Neural cell (in vitro differentiated cells): ENCODE measurements at regions not wholly inside any gene's neighbourhood (a gene's known extent, or its start where the extent isn't known, plus 50 kb on each side); places are given as distances from the start of the nearest gene placed in this dataset.

Experiments used
- H2AFZ ChIP-seq: fragments of 200-600, 300-800 bp; sonication (generic), shearing (Covaris generic); 2 replicates; pipeline ENCODE4 v1.6.0; 2014; ENCODE audit warnings: low read depth, mild to moderate bottlenecking, antibody characterized with exemption, low read length, moderate library complexity
- H3F3A ChIP-seq: fragments of 200-600 bp; shearing (Covaris generic); 2 replicates; pipeline ENCODE4 v1.6.1; 2016; ENCODE audit warnings: mild to moderate bottlenecking, moderate library complexity, mixed read lengths, antibody characterized with exemption, low read length; ENCODE audit not compliant: insufficient read depth, poor library complexity, severe bottlenecking
- H3K27ac ChIP-seq: fragments of 200-600, 300-800 bp; sonication (generic), shearing (Covaris generic); 2 replicates; pipeline ENCODE4 v1.5.1; 2014; ENCODE audit warnings: mild to moderate bottlenecking, low read length, moderate library complexity
- H3K27me3 ChIP-seq: fragments of 300-800, 200-600 bp; sonication (generic), shearing (Covaris generic); 2 replicates; pipeline ENCODE4 v1.6.0; 2014; ENCODE audit warnings: mild to moderate bottlenecking, low read depth, low read length, moderate library complexity; ENCODE audit not compliant: insufficient read depth
- H3K36me3 ChIP-seq: fragments of 300-800, 200-600 bp; sonication (generic), shearing (Covaris generic); 2 replicates; pipeline ENCODE4 v1.5.1; 2014; ENCODE audit warnings: mild to moderate bottlenecking, antibody characterized with exemption, low read length, moderate library complexity; ENCODE audit not compliant: insufficient read depth
- H3K4me2 ChIP-seq: fragments of 300-800, 200-600 bp; sonication (generic), shearing (Covaris generic); 2 replicates; pipeline ENCODE4 v1.6.0; 2014; ENCODE audit warnings: mild to moderate bottlenecking, low read length
- H3K4me3 ChIP-seq: fragments of 300-800, 200-600 bp; sonication (generic), shearing (Covaris generic); 2 replicates; pipeline ENCODE4 v1.5.1; 2014; ENCODE audit warnings: mild to moderate bottlenecking, low read length, moderate library complexity
- H3K79me2 ChIP-seq: fragments of 200-600 bp; shearing (Covaris generic); replicated peaks from 2 replicates; pipeline ENCODE4 v1.6.0; 2014; ENCODE audit warnings: mild to moderate bottlenecking, low read length, moderate library complexity; ENCODE audit not compliant: insufficient read depth
- H3K9ac ChIP-seq: fragments of 300-800, 200-600 bp; sonication (generic), shearing (Covaris generic); 2 replicates; pipeline ENCODE4 v1.6.1; 2016; ENCODE audit warnings: mild to moderate bottlenecking, low read length, mixed read lengths
- H3K9me2 ChIP-seq: fragments of 200-600 bp; shearing (Covaris generic); 2 replicates; pipeline ENCODE4 v1.6.1; 2016; ENCODE audit warnings: mild to moderate bottlenecking, low read length, mixed read lengths; ENCODE audit not compliant: insufficient read depth
- H3K9me3 ChIP-seq: fragments of 200-600, 300-800 bp; sonication (generic), shearing (Covaris generic); 2 replicates; pipeline ENCODE4 v1.6.1; 2016; ENCODE audit warnings: mild to moderate bottlenecking, mixed run types, low read length, moderate library complexity, mixed read lengths
- H4K20me1 ChIP-seq: fragments of 200-600 bp; shearing (Covaris generic); 2 replicates; pipeline ENCODE4 v1.6.1; 2016; ENCODE audit warnings: mild to moderate bottlenecking, mixed run types; ENCODE audit not compliant: insufficient read depth
- EP300 ChIP-seq: fragments of 450-650 bp; conservative IDR thresholded peaks from 2 replicates; pipeline ENCODE4 v1.6.1; 2014; ENCODE audit warnings: antibody characterized with exemption, mild to moderate bottlenecking, moderate library complexity; ENCODE audit not compliant: poor library complexity, severe bottlenecking
- EZH2 ChIP-seq: fragments of 200-600, 300-800 bp; shearing (Covaris generic), sonication (generic); IDR thresholded peaks from 2 replicates; pipeline ENCODE4 v1.6.1; 2014; ENCODE audit warnings: antibody characterized with exemption, low read length, borderline replicate concordance, mild to moderate bottlenecking; ENCODE audit not compliant: insufficient read depth, poor library complexity, severe bottlenecking
- MXI1 ChIP-seq: fragments of 450-650 bp; conservative IDR thresholded peaks from 2 replicates; pipeline ENCODE4 v1.6.1; 2014; ENCODE audit warnings: antibody characterized with exemption, mild to moderate bottlenecking; ENCODE audit not compliant: poor library complexity, severe bottlenecking
- POLR2AphosphoS5 ChIP-seq: IDR thresholded peaks from 2 replicates; pipeline ENCODE4 v1.6.1; 2012
- RAD21 ChIP-seq: fragments of 450-650 bp; conservative IDR thresholded peaks from 2 replicates; pipeline ENCODE4 v1.6.1; 2014; ENCODE audit warnings: antibody characterized with exemption, mild to moderate bottlenecking, moderate library complexity
- SMC3 ChIP-seq: fragments of 450-650 bp; conservative IDR thresholded peaks from 2 replicates; pipeline ENCODE4 v1.6.1; 2014; ENCODE audit warnings: antibody characterized with exemption, mild to moderate bottlenecking, moderate library complexity; ENCODE audit not compliant: poor library complexity
- TAF1 ChIP-seq: IDR thresholded peaks from 2 replicates; pipeline ENCODE4 v1.6.1; 2012; ENCODE audit warnings: low read depth
- TF ChIP-seq, protein P1 (sequence below): fragments of 450-650 bp; IDR thresholded peaks from 2 replicates; pipeline ENCODE4 v1.5.1; 2014; ENCODE audit warnings: antibody characterized with exemption, mild to moderate bottlenecking, moderate library complexity; ENCODE audit not compliant: poor library complexity, severe bottlenecking
- TF ChIP-seq, protein P2 (sequence below): IDR thresholded peaks from 2 replicates; pipeline ENCODE4 v1.6.1; 2012; ENCODE audit warnings: borderline replicate concordance

- H4K20me1 ChIP-seq: no peaks in the 10 kb centered on the region
- H3K9me3 ChIP-seq: no peaks in the 10 kb centered on the region
- no peaks in the 10 kb centered on the region for H3F3A ChIP-seq
- H3K4me2 ChIP-seq: no peak overlapping the region
- no peak overlapping the region for H3K4me3 ChIP-seq
- TF ChIP-seq MXI1: no peak
- no peaks in the 10 kb centered on the region for H3K79me2 ChIP-seq
- H3K36me3 ChIP-seq: no peaks in the 10 kb centered on the region
- H3K9me2 ChIP-seq: no peaks in the 10 kb centered on the region
- H3K9ac ChIP-seq: no peak overlapping the region
- no peak overlapping the region for H3K27ac ChIP-seq
- no peak overlapping the region for H2AFZ ChIP-seq
- H3K27me3 ChIP-seq: no peaks in the 10 kb centered on the region
These were observed 149.5 kb downstream of the CXCL12 start for GRCh38 chr10:44235363-44235762.

GRCh38 chr10:44234483-44234875 lies 150.4 kb downstream of the CXCL12 start:
- Histone ChIP-seq H3K9ac (no peak overlapping the region), H3K4me2 (no peak overlapping the region)
- TF ChIP-seq, protein P1, sequence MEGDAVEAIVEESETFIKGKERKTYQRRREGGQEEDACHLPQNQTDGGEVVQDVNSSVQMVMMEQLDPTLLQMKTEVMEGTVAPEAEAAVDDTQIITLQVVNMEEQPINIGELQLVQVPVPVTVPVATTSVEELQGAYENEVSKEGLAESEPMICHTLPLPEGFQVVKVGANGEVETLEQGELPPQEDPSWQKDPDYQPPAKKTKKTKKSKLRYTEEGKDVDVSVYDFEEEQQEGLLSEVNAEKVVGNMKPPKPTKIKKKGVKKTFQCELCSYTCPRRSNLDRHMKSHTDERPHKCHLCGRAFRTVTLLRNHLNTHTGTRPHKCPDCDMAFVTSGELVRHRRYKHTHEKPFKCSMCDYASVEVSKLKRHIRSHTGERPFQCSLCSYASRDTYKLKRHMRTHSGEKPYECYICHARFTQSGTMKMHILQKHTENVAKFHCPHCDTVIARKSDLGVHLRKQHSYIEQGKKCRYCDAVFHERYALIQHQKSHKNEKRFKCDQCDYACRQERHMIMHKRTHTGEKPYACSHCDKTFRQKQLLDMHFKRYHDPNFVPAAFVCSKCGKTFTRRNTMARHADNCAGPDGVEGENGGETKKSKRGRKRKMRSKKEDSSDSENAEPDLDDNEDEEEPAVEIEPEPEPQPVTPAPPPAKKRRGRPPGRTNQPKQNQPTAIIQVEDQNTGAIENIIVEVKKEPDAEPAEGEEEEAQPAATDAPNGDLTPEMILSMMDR: no peak
- TF ChIP-seq POLR2AphosphoS5 (no peak), EZH2 (no peak), SMC3 (no peak), TAF1 (no peak), MXI1 (no peak), RAD21 (no peak), EP300 (no peak)
- TF ChIP-seq, protein P2, sequence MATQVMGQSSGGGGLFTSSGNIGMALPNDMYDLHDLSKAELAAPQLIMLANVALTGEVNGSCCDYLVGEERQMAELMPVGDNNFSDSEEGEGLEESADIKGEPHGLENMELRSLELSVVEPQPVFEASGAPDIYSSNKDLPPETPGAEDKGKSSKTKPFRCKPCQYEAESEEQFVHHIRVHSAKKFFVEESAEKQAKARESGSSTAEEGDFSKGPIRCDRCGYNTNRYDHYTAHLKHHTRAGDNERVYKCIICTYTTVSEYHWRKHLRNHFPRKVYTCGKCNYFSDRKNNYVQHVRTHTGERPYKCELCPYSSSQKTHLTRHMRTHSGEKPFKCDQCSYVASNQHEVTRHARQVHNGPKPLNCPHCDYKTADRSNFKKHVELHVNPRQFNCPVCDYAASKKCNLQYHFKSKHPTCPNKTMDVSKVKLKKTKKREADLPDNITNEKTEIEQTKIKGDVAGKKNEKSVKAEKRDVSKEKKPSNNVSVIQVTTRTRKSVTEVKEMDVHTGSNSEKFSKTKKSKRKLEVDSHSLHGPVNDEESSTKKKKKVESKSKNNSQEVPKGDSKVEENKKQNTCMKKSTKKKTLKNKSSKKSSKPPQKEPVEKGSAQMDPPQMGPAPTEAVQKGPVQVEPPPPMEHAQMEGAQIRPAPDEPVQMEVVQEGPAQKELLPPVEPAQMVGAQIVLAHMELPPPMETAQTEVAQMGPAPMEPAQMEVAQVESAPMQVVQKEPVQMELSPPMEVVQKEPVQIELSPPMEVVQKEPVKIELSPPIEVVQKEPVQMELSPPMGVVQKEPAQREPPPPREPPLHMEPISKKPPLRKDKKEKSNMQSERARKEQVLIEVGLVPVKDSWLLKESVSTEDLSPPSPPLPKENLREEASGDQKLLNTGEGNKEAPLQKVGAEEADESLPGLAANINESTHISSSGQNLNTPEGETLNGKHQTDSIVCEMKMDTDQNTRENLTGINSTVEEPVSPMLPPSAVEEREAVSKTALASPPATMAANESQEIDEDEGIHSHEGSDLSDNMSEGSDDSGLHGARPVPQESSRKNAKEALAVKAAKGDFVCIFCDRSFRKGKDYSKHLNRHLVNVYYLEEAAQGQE: no peak

More at GRCh38 chr10:44234483-44234875, 150.4 kb downstream of the CXCL12 start:
- no peak overlapping the region for H2AFZ ChIP-seq
- H3K36me3 ChIP-seq: no peaks in the 10 kb centered on the region
- H3K4me3 ChIP-seq: no peak overlapping the region
- H3K79me2 ChIP-seq: no peaks in the 10 kb centered on the region
- H3K27me3 ChIP-seq: no peaks in the 10 kb centered on the region
- H3K27ac ChIP-seq: no peak overlapping the region
- H3F3A ChIP-seq: no peaks in the 10 kb centered on the region
- H4K20me1 ChIP-seq: no peaks in the 10 kb centered on the region
- no peaks in the 10 kb centered on the region for H3K9me2 ChIP-seq
- H3K9me3 ChIP-seq: no peaks in the 10 kb centered on the region
